ENCODE measurements at regions not wholly inside any gene's neighbourhood (a gene's known extent, or its start where the extent isn't known, plus 50 kb on each side); places are given as distances from the start of the nearest gene placed in this dataset.

DNA sequence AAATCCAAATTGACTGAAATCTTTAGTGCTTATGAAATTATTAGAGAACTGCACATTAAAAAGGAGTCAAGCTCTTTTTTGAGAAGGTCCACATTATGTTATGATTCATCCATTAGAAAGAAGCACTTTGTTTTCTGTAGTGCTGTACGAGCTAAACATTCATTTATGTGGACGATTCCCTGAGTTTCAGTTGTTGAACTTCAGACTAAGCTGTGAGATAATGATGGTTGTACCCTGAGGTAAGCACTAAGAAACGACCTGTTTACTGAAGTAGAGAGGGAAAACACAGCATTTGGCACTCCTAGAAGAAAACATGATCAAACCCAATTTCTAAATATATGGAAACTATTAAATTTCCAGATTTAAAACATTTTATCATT is 67.3 kb upstream of the ATP2B1 start:
- no peaks in the 10 kb centered on the region for H3K27me3 Mint-ChIP-seq
- TF ChIP-seq CTCF (conservative IDR thresholded peaks at IDR 0.05), result no peak
- peaks cover 9% of the 10 kb centered on the region for H3K9me3 Mint-ChIP-seq
- H3K27ac Mint-ChIP-seq, result no peak overlapping the region
- no peaks in the 10 kb centered on the region for H3K36me3 Mint-ChIP-seq
- H3K4me1 Mint-ChIP-seq (ENCODE audit: unreplicated experiment), result peaks cover 18% of the 10 kb centered on the region
- no peak for DNase-seq (ENCODE audit: extremely low spot score, unreplicated experiment)
- H3K4me3 Mint-ChIP-seq, result no peak overlapping the region

DNA sequence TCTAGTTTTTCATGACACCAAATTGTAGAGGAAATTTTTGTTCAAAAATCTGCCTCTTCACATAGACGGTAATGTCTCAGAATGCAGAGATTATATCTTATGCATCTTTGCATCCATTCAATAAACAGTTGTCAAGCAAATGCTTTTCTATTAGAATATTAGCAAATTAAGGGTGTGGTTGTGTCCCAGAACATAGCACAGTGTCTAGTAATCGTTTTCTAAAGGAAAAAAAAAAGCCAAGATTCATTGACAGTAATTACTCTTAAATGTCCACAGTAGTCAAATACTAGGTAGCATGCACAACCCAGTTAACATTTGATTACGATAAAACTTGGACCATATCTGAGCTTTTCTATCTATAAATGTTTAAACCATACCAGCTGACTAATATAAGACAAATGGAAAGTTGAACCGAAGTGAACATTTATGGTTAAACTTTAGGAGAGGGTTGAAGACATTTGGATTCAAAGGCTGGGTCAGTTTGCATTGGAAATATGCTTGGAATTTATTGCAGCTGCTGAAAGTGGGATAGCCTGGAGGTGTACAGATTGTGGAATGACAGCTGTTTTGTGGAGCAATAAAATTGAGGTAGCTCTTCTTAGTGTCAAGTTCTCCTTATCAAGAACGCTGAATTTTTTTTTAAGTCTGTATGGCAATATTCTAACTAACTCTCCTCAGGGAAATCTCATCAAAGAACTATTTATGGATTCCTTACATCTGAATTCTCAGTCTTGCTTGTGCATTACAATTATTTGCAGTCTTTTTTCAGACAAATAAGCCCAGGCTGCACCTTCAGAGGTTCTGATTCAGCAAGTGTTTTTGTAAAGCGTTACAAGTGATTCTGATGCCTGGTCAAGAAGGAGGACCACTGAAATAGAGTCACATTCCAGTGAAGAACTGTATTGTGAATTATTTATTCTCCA is 66.7 kb upstream of the ATP2B1 start:
- H3K4me1 Mint-ChIP-seq (ENCODE audit: unreplicated experiment), result peaks cover 18% of the 10 kb centered on the region
- H3K27me3 Mint-ChIP-seq, result no peaks in the 10 kb centered on the region
- H3K4me3 Mint-ChIP-seq, result no peak overlapping the region
- H3K9me3 Mint-ChIP-seq, result peaks cover 9% of the 10 kb centered on the region
- H3K27ac Mint-ChIP-seq, result peak overlapping the region; percentile 2
- H3K36me3 Mint-ChIP-seq, result no peaks in the 10 kb centered on the region
- no peak for TF ChIP-seq CTCF (conservative IDR thresholded peaks at IDR 0.05)
- no peak for DNase-seq (ENCODE audit: extremely low spot score, unreplicated experiment)

GRCh38 chr12:89774645-89775044 is 66.0 kb upstream of the ATP2B1 start:
- Mint-ChIP-seq H3K9me3 (peaks cover 9% of the 10 kb centered on the region), H3K27me3 (no peaks in the 10 kb centered on the region), H3K27ac (no peak overlapping the region), H3K4me1 (ENCODE audit: unreplicated experiment) (peaks cover 18% of the 10 kb centered on the region), H3K36me3 (no peaks in the 10 kb centered on the region), H3K4me3 (no peak overlapping the region)
- TF ChIP-seq CTCF (conservative IDR thresholded peaks at IDR 0.05), result no peak
- DNase-seq (ENCODE audit: extremely low spot score, unreplicated experiment), result no peak

DNA sequence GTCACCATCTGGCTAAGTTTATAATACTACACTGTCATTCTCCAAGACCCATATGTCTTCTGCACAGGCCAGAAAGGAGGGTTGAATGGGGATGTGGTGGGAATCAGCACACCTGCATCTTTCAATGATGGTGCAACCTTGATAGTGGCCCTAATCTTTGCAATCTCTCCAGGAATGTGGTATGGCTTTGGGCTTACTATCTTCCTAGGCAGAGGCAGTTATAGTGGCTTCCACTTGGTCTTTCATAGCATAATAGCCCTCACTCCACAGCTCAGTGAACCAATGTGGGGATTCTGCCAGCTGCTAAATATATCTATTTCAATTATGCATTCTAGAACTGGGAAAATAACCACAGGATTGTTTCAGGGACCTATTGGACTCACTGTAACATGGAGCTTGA is 61.8 kb upstream of the ATP2B1 start:
- no peaks in the 10 kb centered on the region for H3K27me3 Mint-ChIP-seq
- H3K36me3 Mint-ChIP-seq, result no peaks in the 10 kb centered on the region
- H3K4me1 Mint-ChIP-seq (ENCODE audit: unreplicated experiment), result peaks cover 9% of the 10 kb centered on the region
- no peak for DNase-seq (ENCODE audit: extremely low spot score, unreplicated experiment)
- H3K9me3 Mint-ChIP-seq, result peaks cover 4% of the 10 kb centered on the region
- no peak overlapping the region for H3K27ac Mint-ChIP-seq
- H3K4me3 Mint-ChIP-seq, result no peak overlapping the region
- TF ChIP-seq CTCF (conservative IDR thresholded peaks at IDR 0.05), result no peak

DNA sequence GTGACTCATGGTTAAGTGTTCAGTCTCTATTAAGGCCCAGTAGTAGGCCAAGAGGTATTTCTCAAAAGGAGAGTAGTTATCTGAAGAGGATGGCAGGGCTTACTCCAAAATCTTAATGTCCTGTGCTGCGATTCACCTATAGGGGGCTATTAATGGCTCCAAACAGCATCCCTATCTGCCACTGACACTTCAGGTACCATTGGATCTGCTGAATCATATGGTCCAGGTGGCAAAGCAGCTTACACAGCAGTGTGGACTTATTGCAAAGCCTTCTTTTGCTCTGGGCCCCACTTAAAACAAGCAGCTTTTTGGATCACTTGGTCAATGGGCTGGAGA is 60.8 kb upstream of the ATP2B1 start:
- Mint-ChIP-seq H3K9me3 (peaks cover 4% of the 10 kb centered on the region), H3K27ac (no peak overlapping the region), H3K4me3 (no peak overlapping the region), H3K4me1 (ENCODE audit: unreplicated experiment) (peaks cover 4% of the 10 kb centered on the region), H3K27me3 (no peaks in the 10 kb centered on the region), H3K36me3 (no peaks in the 10 kb centered on the region)
- TF ChIP-seq CTCF (conservative IDR thresholded peaks at IDR 0.05), result no peak
- DNase-seq (ENCODE audit: extremely low spot score, unreplicated experiment), result no peak
